GM19455 (cell line): ENCODE measurements at regions not wholly inside any gene's neighbourhood (a gene's known extent, or its start where the extent isn't known, plus 50 kb on each side); places are given as distances from the start of the nearest gene placed in this dataset.

ENCODE experiments used
- ATAC-seq: cut with Tn5 transposase; IDR thresholded peaks from one replicate; pipeline ENCODE4 v1.9.1; 2021; ENCODE audit not compliant: unreplicated experiment

DNA sequence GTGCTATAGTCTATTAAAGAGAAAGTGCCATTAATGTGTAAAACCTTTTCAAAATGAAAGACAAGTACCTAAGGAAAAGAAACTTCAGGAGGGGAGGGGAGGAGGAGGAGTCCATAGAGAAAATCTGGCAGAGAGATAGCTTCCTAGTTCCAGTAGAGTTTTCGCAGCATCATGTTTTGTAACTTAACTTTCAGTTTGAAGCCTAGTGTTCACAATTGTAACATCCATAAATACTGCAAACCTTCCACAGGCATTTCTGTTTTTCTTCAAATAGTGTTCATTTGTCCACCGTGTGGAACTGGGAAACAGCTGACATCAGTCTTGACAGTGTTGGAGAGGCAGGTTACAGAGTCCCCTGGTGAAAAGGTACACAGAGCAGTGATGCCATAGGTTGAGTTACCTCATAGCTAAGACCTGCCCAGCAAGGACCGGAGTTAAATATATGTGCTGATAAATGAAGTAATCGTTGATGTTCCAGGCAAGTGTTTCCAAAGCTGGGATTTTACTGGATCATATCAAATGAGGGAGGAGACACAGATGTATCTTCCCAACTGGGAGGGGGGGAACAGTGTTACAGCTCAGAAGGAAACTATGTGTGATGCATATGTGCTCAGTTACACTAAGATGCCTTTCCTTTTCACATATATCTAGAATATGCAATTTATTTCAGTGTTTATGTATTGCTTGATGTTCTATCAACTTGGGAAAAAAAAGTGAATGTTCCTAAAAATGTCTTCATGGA, 369.5 kb upstream of the FAM241A start:
- no peak for ATAC-seq

DNA sequence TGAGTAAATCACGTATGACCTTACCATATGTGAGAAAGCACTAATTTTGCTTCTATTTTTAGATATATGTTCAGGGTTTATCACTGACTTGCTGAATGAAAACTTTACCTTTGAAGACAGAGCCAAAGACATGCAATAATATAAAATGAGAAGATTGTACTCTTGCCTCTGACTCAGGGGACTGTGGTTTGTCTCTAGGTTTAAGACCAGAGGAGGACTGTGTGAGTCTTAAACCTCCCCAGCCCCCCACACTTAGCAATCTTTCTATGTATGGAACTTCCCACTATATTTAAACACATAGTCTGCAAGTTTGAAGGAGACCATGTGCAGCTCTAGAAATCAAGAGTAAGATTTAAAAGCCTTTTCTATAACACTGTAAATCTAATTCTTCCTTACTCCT, 368.7 kb upstream of the FAM241A start:
- ATAC-seq = no peak

- no peak for ATAC-seq
Observed at GRCh38 chr4:111778543-111778942, 366.7 kb upstream of the FAM241A start.

DNA sequence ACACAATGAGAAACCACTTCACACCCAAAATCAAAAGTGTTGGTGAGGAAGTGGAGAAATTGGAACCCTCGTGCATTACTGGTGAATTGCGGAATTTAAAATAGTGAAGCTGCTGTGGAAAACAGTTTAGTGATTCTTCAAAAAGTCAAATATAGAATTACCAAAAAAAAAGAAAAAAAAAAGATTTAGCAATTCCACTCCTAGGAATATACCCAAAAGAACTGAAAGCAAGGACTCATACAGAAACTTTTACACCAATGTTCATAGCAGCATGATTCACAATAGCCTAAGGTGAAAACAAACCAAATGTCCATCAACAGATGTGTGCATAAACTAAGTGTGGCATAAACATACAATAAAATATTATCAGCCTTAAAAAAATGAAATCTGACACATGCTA, 364.3 kb upstream of the FAM241A start:
- no peak for ATAC-seq

- no peak for ATAC-seq
Observed at GRCh38 chr4:111781611-111782010, 363.6 kb upstream of the FAM241A start.

GRCh38 chr4:111788099-111788498, 357.2 kb upstream of the FAM241A start:
- ATAC-seq = no peak

DNA sequence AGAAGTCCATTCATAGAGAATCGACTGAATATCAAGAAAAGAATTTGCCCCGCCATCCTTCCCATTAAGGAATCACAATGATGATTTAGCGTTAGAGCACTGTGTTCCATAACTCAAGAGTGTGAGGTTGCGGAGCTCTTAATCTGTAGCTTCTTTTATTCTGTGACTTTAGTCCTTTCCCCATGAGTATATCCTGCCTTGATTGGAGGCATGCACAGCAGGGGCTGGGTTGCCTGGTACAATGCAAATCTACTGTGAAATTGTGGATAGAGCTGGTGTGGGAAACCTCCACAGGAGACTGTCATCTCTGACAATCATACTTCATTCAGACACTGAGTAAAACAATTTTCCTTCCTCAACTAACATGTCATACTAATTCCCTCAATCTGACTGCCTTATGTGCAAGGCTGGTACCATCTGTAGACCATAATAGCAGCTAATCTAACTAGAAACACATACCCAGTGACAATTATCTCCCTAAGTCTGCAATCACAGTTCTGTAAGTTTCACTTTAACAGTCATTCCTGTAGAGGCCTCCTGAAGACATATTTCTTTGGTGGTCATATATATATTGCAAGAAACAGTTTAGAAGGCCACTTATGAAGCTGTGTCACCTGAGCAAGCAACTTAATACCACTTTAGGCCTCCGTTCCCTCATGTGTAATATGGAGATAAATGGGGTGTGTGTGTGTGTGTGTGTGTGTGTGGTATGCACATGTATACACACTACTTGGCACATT, 355.2 kb upstream of the FAM241A start:
- ATAC-seq = no peak

DNA sequence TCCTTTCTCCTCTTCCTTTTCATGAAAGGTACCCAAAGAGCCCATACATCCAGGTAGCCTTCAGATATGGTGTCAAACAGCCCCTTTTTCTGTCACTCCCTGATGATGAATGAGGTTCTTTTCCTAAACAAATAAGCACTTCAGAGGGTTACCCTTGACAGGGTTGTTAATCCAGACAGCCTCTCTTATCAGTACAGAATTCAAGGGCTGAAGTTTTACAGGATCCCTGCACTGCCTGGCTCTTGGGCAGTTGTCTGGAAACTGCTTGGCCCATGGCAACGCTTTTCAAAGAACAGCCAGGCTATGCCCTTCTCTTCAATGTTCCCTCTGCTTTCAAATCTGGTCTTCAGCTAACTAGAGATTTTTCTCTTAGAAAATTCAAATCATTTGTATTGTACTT, 352.6 kb upstream of the FAM241A start:
- no peak for ATAC-seq

DNA sequence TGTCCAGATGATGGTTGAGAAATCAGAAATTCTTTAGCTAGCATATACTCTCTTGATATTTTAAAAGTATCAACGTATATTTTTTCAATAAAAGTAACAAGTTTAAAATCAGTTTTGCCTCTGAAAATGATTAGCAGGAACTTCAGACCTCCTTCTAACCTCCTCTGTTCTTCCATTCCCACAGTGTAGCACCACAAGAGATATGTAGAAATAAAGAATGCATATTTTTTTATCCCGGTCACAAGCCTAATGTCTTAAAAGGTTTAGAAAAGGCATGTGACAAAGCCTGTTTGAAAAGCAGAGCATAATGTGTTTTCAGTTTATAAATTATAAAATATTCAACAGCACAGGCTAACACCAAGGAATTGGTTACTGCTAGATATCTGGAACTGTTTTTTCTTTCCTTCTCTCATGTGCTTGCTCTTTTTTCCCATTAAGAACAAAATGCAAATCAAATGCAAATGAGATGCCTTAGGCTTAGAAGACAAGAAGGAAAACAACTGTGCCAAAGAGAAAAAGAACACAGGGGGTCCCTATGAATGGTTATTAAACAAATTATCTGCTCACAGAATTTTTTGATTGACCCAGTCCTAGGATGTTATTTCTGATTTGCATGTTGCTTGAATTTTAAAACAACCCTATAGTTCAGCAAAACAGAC, 351.7 kb upstream of the FAM241A start:
- ATAC-seq = no peak

DNA sequence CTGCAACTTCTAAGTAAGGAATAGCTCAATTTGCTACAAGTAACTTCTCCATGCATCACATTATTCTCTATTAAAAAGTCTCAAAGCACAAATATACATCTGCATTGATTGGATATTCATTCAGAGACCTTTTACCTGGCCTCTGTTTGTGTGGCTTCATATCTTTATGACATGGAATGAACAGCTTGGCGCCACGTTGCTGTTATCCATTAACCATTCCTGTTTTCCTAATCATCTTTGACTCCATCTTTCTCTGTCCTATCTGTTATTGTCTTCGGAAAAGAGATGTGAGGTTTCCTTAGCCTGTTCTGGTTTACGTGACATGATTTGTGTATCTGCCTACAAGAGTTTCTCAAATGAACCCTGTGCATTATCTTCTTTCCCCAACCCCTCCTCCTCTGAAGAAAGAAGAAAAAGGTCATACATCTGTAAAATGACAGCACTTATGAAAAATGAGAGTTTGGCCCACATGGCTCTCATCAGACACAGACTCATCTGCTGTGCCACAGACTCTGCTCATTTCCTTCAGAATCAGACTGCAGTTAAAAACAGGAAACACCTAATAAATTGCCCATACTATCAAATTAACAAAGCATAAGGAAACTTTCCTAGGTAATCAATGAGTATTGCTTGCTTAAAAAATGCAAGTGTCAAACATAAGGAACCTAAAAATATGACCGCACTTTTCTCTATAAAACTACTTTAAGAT, 347.6 kb upstream of the FAM241A start:
- no peak for ATAC-seq

- no peak for ATAC-seq
Observed at GRCh38 chr4:111798840-111799239, 346.4 kb upstream of the FAM241A start.

GRCh38 chr4:111800551-111800950, 344.7 kb upstream of the FAM241A start:
- no peak for ATAC-seq

DNA sequence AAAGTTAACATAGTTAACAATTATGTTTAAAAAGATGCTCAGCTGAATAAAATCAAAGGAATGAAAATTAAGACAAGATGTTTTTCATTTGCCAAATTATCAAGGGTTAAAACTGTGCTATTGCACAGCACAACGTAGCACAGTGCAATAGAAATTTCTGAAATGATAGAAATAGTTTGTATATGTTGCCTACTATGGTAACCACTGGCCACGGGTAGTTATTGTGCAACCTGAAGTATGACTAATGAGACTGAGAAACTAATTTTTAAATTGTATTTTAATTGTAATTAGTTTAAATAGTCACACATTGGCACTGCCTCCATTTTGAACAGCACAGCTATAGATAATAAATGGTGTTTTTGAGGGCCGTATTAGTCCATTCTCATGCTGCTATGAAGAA, 343.1 kb upstream of the FAM241A start:
- ATAC-seq = no peak

- no peak for ATAC-seq
Observed at GRCh38 chr4:111806331-111806730, 338.9 kb upstream of the FAM241A start.

DNA sequence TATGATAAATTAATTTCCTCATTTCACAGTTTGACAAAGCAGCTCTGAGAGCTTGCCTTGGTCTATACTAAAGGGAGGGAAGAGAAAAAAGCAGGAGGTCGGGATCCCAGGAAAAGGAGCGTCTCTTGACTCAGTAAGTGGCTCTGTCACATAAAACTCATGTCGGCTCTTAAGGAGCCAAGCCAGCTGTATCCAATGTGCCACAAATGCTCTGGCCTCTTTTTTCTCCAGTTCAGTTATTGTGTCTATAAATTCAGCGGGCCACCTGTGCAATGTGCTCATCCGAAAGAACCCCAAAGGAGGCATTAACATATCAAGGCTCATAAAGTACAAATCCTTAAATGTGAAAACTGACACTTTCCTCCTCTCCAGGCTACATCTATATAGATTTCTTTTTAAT, 337.7 kb upstream of the FAM241A start:
- ATAC-seq = no peak

GRCh38 chr4:111808174-111808573, 337.1 kb upstream of the FAM241A start:
- no peak for ATAC-seq

DNA sequence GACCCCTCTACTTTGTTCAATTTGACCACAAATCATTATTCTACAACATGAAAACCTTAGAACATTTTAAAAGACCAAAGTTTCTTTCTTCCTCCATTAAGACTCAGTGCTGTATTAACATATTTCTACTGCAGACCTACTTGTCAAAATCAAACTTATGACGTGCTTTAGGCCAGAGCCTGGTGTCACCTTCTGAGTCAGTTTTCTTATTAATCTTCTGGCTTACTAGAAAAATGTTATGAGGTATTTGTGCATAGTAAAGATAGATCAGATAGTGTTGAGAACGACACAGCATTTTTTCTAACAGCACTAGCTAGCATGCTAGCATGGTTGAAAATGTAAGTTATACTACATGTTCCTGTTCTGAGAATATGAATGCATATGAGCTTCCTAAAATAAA, 333.6 kb upstream of the FAM241A start:
- no peak for ATAC-seq

DNA sequence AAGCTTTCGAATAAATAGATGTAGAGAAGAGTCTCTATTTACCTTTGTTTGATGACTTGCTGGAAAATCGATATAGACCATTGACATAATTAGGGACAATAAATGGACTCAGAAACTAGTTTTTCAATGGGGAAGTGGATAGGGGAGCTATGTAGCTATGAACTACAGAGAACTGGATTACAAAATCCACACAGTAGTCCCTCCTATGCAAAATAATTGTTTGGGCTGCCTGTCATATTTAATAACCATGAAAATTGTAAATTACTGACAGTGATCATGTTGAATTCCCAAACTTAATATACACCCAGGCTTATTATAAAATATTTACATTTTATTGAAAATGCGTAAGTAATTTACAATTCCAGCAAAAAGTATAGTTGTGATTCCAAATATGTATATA, 333.1 kb upstream of the FAM241A start:
- no peak for ATAC-seq

GRCh38 chr4:111812760-111813159, 332.5 kb upstream of the FAM241A start:
- no peak for ATAC-seq

DNA sequence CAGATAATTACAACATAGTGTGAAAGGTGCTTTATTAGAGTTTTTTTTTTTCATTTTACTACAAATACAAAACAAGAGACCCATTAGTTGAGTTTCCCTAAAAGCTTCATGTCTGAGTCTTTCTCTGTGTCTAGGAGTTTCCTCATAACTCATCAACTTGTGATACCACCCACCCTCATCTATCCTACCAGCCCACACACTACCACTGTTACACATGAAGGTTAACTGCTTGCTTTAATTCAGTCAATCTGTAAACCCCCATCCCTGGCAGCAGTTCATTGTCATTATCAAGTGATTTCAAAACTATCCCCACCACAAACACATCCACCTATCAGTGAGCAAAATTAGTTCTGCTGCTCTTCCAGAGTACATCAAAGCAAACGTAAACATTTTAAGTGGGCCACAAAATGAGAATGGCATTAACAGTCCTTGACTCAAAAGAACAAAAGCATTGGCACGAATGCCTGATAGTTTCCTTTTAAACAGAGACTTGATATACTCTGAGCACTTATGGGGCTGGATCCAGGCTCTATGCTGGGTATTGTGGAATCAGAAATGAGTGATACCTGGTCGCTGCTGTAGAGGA, 331.6 kb upstream of the FAM241A start:
- no peak for ATAC-seq

GRCh38 chr4:111814961-111815360, 330.3 kb upstream of the FAM241A start:
- no peak for ATAC-seq
